ENCODE measurements at regions not wholly inside any gene's neighbourhood (a gene's known extent, or its start where the extent isn't known, plus 50 kb on each side); places are given as distances from the start of the nearest gene placed in this dataset.

GRCh38 chr6:119873107-119873506, 523.5 kb upstream of the MAN1A1 start:
- TF ChIP-seq CTCF (IDR thresholded peaks at IDR 0.05) (no peak), POLR2AphosphoS5 (IDR thresholded peaks at IDR 0.05) (no peak), POLR2A (IDR thresholded peaks at IDR 0.05) (no peak), EP300 (IDR thresholded peaks at IDR 0.05) (no peak)

Measured in sigmoid colon (tissue), 4 donors.